Mesodermal cell (in vitro differentiated cells): ENCODE measurements at regions not wholly inside any gene's neighbourhood (a gene's known extent, or its start where the extent isn't known, plus 50 kb on each side); places are given as distances from the start of the nearest gene placed in this dataset.
A peak's percentile ranks its signal among the peaks of the same experiment; 100 is the strongest.

Source experiments
- H3K27ac ChIP-seq: 2 replicates; pipeline ENCODE4 v1.7.0; 2013; ENCODE audit warnings: mild to moderate bottlenecking, low read depth, low read length, moderate library complexity; ENCODE audit not compliant: severe bottlenecking
- H3K36me3 ChIP-seq: 2 replicates; pipeline ENCODE4 v1.7.1; 2013; ENCODE audit warnings: mild to moderate bottlenecking, low read length, moderate library complexity; ENCODE audit not compliant: control insufficient read depth, insufficient read depth
- H3K4me1 ChIP-seq: one replicate; pipeline ENCODE4 v1.7.1; 2013; ENCODE audit warnings: mild to moderate bottlenecking, low read length; ENCODE audit not compliant: insufficient read depth, control insufficient read depth, poor library complexity, severe bottlenecking
- H3K4me3 ChIP-seq: 2 replicates; pipeline ENCODE4 v1.7.0; 2013; ENCODE audit warnings: low read length, control low read depth, mild to moderate bottlenecking; ENCODE audit not compliant: insufficient read depth, poor library complexity, severe bottlenecking; ENCODE audit errors: extremely low read depth
- H3K9me3 ChIP-seq: 2 replicates; pipeline ENCODE4 v1.7.1; 2013; ENCODE audit warnings: mild to moderate bottlenecking, low read length, moderate library complexity; ENCODE audit not compliant: control insufficient read depth
- WGBS, 2 experiments: methylation state at CpG; one replicate each; pipeline ENCODE4 v1.1.5; 2013; ENCODE audit warnings: missing lambda C conversion rate in 2 of 2; ENCODE audit not compliant: insufficient coverage in 2 of 2; 5-methylcytosine and 5-hydroxymethylcytosine counted together

GRCh38 chr9:129459547-129460322 is 161.2 kb downstream of the C9orf50 start:
- WGBS, 2 experiments, result 42 to 56% methylated on average over 16 of the region's 29 CpGs
- no peaks in the 10 kb centered on the region for H3K9me3 ChIP-seq
- no peaks in the 10 kb centered on the region for H3K36me3 ChIP-seq
- H3K4me3 ChIP-seq, result no peak overlapping the region
- H3K27ac ChIP-seq, result peak overlapping the region; percentile 49
- H3K4me1 ChIP-seq, result peaks cover 29% of the 10 kb centered on the region

- Histone ChIP-seq H3K4me1 (peaks cover 29% of the 10 kb centered on the region), H3K9me3 (no peaks in the 10 kb centered on the region), H3K36me3 (no peaks in the 10 kb centered on the region), H3K27ac (no peak overlapping the region), H3K4me3 (no peak overlapping the region)
- 44 to 48% methylated on average over 18 to 22 of the region's 29 CpGs for WGBS, 2 experiments
These were observed 162.0 kb downstream of the C9orf50 start for GRCh38 chr9:129458663-129459546.

- H3K4me3 ChIP-seq, result no peak overlapping the region
- H3K4me1 ChIP-seq, result peaks cover 29% of the 10 kb centered on the region
- WGBS, 2 experiments, result 81 to 90% methylated on average over 10 to 11 of the region's 14 CpGs
- no peaks in the 10 kb centered on the region for H3K9me3 ChIP-seq
- H3K27ac ChIP-seq, result no peak overlapping the region
- no peaks in the 10 kb centered on the region for H3K36me3 ChIP-seq
These were observed 162.7 kb downstream of the C9orf50 start for GRCh38 chr9:129458155-129458661.

- Histone ChIP-seq H3K4me1 (peaks cover 29% of the 10 kb centered on the region), H3K27ac (no peak overlapping the region), H3K4me3 (no peak overlapping the region), H3K36me3 (no peaks in the 10 kb centered on the region), H3K9me3 (no peaks in the 10 kb centered on the region)
- 96 to 99% methylated on average over 4 to 6 of the region's 6 CpGs for WGBS, 2 experiments
These were observed 163.5 kb downstream of the C9orf50 start for GRCh38 chr9:129457325-129457779.

- Histone ChIP-seq H3K27ac (no peak overlapping the region), H3K36me3 (no peaks in the 10 kb centered on the region), H3K4me3 (no peak overlapping the region), H3K4me1 (peaks cover 28% of the 10 kb centered on the region), H3K9me3 (no peaks in the 10 kb centered on the region)
- 95% methylated on average over 3 of the region's 3 CpGs for WGBS, 2 experiments
These were observed 164.2 kb downstream of the C9orf50 start for GRCh38 chr9:129456549-129457324.

- Histone ChIP-seq H3K4me1 (peaks cover 19% of the 10 kb centered on the region), H3K9me3 (no peaks in the 10 kb centered on the region), H3K27ac (no peak overlapping the region), H3K4me3 (no peak overlapping the region), H3K36me3 (no peaks in the 10 kb centered on the region)
- WGBS, 2 experiments, result 54 to 58% methylated on average over 15 to 19 of the region's 20 CpGs
These were observed 165.5 kb downstream of the C9orf50 start for GRCh38 chr9:129455151-129455995.

- 100% methylated on average over 1 of the region's 8 CpGs; no CpG with 5 or more reads in 1 of the 2 experiments for WGBS, 2 experiments
- H3K9me3 ChIP-seq, result no peaks in the 10 kb centered on the region
- peaks cover 17% of the 10 kb centered on the region for H3K4me1 ChIP-seq
- no peaks in the 10 kb centered on the region for H3K36me3 ChIP-seq
- no peak overlapping the region for H3K4me3 ChIP-seq
- H3K27ac ChIP-seq, result no peak overlapping the region
These were observed 166.3 kb downstream of the C9orf50 start for GRCh38 chr9:129454467-129455067.

GRCh38 chr9:129453734-129454133 is 167.2 kb downstream of the C9orf50 start:
- Histone ChIP-seq H3K9me3 (no peaks in the 10 kb centered on the region), H3K36me3 (no peaks in the 10 kb centered on the region), H3K4me1 (peaks cover 14% of the 10 kb centered on the region), H3K4me3 (no peak overlapping the region), H3K27ac (no peak overlapping the region)

GRCh38 chr9:129451669-129452068 is 169.2 kb downstream of the C9orf50 start:
- Histone ChIP-seq H3K4me1 (peaks cover 7% of the 10 kb centered on the region), H3K9me3 (no peaks in the 10 kb centered on the region), H3K27ac (peak overlapping the region; percentile 23), H3K4me3 (no peak overlapping the region), H3K36me3 (no peaks in the 10 kb centered on the region)
- WGBS, 2 experiments, result 90 to 94% methylated on average over 10 of the region's 10 CpGs
